Endometrial microvascular endothelial cells (primary cell): ENCODE measurements at regions not wholly inside any gene's neighbourhood (a gene's known extent, or its start where the extent isn't known, plus 50 kb on each side); places are given as distances from the start of the nearest gene placed in this dataset.

Source experiments
- in situ Hi-C: cut with HindIII; loops from 2 replicates; pipeline ENCODE4 v1.10.0; 2017; ENCODE audit warnings: low sequenced_read_pairs, low pct_unique_long_range_greater_than_20kb; ENCODE audit errors: inconsistent ontology term

DNA sequence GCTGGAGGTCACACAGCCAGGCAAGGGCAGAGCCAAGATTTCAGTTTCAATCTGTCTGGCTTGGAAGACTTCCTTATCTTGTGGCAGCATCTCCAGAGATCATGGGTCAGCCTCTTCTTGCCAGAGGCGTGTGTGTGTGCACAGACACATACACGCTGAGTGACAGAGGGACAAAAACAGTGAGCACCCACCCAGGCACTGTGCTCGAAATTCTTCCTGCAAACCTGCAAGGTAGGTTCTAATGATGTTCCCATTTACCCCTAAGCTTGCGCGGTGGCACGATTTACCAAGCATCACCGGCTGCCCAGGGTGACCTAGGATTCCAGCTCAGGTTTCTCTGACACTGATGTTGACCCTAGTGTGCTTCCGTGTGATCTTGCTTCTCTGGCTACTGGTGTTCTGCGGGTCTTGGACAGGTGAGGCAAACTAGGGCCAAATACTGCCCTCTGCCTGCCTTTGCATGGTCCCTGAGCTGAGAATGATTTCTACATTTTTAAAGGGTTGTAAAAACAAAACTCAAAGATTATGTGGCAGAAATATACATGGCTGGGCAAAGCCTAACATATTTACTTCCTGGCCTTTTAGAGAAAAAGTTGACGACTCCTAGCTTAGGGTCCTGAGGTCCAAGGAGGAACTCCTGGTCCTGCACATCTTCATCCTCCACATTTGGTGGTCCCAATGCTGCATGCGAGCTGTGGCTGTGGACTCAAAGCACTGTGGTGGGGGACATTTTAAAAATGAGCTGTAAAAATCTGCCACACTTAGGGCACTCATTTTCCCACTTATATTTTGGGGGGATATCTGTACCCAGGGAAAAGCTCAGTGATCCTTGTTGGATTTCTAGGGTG lies 268.5 kb downstream of the RPS24 start:
- in situ Hi-C loops = loop anchor here (25.0 kb wide), 1 partner anchor 265 kb away; the partner anchor contains the start of genes POLR3A and RPS24

DNA sequence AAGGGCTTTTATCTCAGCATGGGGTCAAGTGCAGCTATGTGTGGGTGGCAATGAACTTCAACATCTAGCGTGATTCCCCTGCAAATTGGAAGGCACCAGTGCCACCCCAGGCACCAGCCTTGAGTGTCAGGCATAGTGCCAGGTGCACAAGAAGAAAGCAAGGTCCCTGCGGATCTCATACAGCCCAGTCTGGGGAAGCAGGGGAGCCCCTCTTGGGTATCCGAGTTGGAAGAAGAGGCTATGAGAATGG lies 269.0 kb downstream of the RPS24 start:
- in situ Hi-C loops = loop anchor here (25.0 kb wide), 1 partner anchor 265 kb away; the partner anchor contains the start of genes POLR3A and RPS24

DNA sequence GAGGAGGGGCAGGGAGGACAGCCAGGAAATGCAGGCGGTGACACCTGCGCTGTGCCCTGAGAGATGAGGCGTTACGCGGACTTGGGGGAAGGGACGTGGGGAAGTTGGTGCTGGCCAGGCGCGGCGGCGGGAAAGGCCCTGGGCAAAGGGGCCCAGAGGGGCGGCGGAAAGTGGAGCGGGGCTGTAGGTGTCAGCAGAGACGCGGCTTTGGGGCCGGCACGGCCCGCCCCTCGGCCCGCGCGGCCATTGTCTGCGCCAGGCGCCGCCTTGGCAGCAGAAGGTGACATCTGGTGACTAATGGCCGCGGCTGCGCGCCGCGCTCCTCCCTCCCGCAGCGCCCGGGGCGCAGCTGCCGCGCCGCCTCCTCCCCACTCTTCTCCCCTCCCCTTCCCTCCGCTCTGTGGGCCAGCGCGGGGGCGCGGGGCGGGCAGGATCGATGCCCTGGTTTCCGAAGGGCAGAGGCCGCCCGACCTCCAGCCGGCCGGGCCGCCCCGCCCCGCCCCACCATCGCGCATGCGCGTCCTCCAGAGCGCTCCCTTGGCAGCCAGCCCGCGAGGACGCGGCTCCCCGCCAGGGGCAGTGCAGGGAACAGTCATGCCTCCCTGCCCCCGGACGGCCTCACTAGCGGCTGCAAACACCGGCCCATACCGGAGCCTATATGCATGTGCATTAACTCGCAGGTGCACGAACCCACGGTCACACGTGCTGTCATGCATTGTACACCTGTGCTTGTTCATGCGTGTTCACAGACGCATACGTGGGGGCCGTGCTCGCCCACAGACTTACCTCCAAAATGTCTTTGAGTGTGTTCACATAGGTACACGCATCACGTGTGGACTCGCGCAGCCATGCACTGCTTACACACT lies 269.6 kb downstream of the RPS24 start:
- in situ Hi-C loops = loop anchor here (25.0 kb wide), 1 partner anchor 266 kb away; the partner anchor contains the start of genes POLR3A and RPS24

DNA sequence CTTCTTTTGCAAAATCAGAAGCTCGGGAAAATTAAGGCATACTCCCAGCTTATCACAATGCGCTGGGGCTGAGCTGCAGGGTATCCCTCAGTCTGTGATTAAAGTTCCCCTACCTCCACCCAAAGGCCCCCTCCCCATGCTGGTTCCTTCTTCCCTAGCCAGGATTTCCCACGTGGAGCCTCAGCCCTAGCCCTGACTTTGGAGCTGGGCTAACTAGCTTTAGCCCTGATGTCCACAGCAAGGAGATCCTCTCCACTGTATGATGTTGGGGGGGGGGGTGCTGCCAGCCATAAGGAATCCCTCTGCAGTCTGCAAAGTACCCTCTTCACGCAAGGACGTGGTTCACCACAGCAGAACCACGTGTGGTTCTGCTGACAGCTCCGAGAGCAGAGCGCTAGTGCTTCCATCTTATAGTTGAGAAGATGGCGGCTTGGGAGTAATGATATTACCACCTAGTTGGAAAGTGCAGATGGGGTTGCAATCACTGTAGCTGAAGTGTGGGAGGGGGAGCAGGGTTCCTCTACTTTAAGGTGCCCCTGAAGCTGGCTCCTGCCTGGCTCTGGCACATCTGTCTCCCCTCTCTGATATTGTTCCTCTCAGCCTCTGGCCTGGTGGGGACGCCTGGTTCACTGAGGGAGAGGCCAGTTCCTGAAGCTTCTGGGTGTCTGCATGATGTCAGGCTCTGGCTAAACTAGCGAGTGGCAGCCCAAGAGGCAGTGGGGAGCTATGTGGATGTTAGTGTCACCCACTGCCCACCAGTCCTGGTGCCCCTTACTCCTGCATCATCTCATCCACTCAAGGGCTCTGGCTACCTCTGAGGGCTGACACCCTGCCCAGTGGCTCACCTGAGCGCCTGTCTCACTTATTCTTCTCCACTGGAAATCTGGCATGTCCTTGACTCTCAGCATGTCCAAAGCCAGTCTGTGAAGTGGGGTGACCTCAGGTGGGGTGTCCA lies 270.7 kb downstream of the RPS24 start:
- in situ Hi-C loops = loop anchor here (25.0 kb wide), 1 partner anchor 267 kb away; the partner anchor contains the start of genes POLR3A and RPS24

DNA sequence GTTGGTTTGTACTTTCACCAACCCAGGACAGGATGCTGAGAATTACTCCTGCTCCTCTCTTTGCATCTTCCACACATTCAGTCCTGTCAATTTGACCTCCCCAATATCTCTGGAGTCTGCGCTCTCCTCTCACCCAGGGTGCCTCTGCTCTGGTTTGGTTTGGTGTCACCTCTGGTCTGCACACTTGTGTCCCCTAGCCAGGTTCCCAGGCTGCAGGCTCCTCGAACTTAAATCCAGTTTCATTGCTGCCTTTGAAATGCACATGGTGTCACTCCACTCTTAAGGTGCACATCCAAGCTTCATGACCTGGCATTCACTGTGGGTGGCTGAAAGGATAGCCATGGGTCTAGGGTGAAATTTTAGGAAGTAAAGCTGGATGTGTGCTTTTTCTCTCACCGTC lies 271.6 kb downstream of the RPS24 start:
- in situ Hi-C loops = loop anchor here (25.0 kb wide), 1 partner anchor 268 kb away; the partner anchor contains the start of genes POLR3A and RPS24

DNA sequence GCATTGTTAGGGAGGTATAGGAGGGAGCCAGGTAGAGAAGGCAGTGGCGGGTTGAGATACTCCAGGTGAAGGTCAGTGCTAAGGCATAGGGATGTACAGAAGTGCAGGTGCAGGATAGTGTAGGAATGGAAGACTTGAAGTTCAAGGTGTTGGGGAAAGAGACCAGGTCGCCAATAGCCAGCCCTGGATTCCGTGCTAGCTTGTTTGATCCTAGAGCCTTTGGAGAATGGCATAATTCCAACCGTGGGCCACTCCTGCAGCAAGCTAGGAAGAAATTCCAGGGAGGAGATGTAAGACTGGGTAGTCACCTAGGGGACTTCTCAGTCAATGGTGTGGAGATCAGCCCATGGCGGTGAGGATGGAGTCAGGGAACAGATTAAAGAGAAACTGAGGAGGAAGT lies 272.7 kb downstream of the RPS24 start:
- in situ Hi-C loops = loop anchor here (25.0 kb wide), 1 partner anchor 269 kb away; the partner anchor contains the start of genes POLR3A and RPS24

DNA sequence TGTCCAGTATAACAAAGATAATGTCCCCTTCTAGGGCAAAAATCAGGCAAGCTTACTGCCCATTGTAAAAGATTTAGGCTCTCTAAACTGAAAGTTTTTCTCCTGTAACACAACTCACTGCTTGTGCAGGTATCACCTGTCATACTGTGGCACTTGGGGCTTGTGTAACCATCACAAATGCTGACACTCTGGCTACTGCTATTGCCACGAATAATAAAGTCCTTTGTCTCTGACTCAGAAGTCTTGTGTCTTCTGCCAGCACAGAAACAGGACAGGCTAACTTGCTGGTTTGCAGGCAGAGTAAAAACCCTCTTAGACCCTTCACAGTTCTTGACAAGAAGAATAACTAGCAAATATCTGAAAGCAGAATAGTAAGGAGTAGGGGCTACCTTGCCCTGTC lies 273.9 kb downstream of the RPS24 start:
- in situ Hi-C loops = loop anchor here (25.0 kb wide), 1 partner anchor 270 kb away; the partner anchor contains the start of genes POLR3A and RPS24

DNA sequence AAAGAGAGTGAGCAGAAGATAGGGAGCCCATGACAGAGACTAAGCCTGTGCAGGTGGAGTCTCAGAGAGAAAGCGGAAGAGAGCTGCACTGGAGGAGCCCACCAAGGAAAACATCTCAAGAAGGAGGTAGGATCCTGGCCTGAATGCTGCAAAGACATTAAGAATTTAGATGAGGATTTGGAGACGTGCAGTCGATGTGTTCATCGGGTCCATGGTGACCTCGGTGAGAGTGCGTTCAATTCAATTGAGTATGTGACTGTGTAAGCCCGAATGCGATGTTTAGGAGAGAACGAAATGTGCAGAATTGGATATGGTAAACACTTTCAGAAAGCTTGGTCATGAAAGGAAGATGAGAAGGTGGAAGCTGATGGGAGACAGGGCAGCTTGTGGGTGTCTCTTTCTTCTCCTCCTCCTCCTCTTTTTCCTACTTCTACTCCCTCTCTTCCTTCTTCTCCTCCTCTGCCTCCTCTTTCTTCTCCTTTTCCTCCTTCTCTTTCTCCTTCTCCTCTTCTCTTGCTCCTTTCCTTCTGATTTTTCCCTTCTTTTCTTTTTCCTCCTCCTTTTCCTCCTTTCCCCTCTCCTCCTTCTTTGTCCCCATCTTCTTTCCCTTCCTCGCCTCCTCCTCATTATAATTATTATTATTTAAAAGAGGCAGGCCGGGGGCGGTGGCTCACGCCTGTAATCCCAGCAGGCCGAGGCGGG lies 276.0 kb downstream of the RPS24 start:
- in situ Hi-C loops = loop anchor here (25.0 kb wide), 1 partner anchor 272 kb away; the partner anchor contains the start of genes POLR3A and RPS24

DNA sequence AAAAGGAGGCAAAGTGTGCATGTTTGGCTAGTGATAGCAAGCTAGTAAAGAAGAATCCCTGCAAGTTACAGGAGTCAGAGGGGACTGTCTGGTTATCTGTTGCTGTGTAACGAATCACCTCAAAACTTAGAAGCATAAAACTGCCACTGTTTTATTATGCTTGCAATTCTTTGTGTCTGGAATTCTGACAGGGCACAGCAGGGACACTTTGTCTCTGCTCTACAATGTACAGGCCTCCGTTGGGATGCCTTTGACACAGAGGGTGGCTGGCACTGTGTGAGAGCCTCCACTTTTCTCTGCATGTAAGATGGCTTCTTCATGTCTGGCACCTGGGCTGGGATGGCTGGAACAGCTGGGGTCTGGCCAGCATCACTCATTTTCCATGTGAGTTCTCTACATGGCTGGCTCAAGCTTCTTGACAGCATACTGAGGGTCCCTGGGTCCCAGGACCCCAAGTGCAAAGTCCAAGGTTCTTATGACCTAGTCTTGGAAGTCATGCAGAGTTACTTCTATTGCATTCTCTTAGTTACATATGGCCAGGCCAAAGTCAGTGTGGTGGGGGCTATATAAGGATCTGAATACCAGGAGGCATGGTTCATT lies 276.9 kb downstream of the RPS24 start:
- in situ Hi-C loops = loop anchor here (25.0 kb wide), 1 partner anchor 273 kb away; the partner anchor contains the start of genes POLR3A and RPS24

DNA sequence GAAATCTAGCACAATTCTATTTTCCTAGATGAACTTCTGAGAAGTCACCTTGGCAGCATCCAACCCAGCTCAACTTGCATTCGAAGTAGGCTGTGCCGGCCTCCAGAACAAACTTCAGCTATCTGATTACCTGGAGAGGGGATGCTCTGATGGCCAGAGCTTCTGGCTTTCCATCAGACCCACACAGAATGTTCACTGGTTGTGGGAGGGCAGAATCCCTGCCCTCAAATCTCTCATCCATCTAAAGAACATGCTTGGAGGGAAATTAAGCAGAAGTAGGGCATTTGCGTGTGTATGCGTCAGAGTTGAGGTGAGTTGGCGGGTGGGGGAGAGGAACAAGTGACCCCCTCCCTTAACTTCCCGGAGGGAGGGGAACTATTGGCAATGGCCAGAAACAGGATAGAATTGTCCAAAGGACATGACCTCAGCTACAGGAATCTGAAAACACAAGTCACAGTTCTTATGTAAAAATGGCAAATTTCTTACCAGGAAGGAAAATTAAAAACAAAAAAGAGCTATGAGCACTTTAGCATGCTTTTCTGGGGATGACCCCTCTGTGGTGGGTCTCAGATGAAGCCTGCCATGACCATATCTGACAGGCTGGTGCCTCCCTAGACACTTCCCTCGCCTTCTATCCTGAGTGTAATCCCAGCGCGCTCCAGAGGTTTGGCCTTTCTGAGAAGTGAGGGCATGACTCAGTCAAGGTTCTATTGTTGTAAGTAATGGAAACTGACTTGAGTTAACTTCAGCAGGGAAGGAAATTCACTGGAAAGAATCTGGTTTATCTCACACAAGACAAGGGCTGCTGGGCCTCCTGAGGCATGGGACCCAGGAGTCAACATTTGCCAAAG lies 278.8 kb downstream of the RPS24 start:
- in situ Hi-C loops = loop anchor here (25.0 kb wide), 1 partner anchor 275 kb away; the partner anchor contains the start of genes POLR3A and RPS24

DNA sequence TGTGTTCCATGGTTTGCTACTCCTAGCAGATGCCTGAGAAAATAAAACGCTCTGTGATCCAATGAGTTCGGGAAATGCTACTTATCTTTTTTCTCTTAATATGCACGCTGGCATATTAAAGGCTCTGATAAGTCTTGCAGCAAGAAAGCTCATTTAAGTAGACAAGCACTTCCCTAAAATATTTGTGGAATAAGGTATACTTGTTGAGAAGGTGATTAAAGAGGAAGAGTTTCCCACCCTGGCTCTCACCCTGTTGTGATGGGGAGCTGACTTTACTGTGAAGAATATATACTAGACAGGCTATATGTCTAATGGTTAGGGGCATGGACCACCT lies 279.4 kb downstream of the RPS24 start:
- in situ Hi-C loops = loop anchor here (25.0 kb wide), 1 partner anchor 276 kb away; the partner anchor contains the start of genes POLR3A and RPS24

DNA sequence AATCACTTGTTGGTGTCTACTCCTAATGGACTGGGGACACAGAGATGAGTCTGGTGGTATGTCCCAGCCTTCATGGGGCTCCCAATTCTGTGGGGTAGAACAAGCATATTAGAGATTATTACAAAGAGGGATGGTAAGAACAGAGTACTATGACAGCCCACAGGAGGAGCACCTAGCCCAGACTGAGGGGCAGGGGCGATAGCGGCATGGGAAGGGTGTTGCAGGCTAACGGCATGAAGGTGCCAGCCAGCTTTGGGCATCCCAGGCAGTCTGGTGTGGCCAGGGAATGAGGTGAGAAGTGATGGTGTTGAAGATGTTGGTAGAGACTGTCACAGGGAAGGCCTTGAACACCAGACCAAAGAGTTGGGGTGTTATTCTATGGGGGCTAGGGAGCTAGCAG lies 280.0 kb downstream of the RPS24 start:
- in situ Hi-C loops = loop anchor here (25.0 kb wide), 1 partner anchor 276 kb away; the partner anchor contains the start of genes POLR3A and RPS24

DNA sequence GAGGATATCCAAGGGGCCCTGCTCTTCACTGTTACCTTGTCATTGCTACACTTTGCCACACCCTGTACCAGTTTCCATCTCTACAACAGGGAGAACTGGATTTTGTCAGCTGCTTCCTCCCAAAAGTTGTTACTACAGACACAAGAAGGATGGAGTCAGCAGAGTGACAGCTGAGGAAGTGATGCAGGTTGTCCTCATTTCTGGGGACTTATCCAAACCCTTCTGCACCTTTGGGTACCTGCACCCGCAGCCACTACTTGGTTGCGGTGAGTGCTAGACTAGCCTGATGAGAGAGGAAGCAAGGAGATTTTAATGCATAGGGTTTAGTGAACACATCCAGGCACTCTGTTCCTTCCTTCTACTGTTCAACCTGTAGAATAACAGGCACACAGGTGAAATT lies 281.0 kb downstream of the RPS24 start:
- in situ Hi-C loops = loop anchor here (25.0 kb wide), 1 partner anchor 277 kb away; the partner anchor contains the start of genes POLR3A and RPS24

DNA sequence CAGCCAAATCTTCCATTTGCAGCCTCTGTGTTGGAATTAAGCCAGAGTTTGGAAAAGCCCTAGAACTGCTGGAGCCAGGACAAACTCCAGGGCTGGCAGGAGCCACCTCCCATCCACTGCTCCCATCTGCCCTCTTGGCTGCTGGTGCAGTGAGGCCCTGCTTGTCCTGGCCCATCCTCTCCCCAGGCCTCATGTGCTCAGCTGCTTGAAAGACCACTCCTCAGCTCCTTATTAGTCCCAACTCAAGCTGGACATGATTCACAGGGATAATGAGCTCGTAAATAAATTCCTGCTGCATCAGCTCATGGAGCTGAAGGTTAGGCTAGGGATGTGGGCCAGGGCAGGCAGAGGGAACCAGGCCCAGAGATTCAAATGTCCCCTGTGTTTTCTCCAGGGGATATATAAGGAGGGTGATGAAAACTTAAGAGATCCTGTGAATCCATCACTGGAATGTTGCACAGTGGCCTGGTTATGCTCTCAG lies 282.8 kb downstream of the RPS24 start:
- in situ Hi-C loops = loop anchor here (25.0 kb wide), 1 partner anchor 279 kb away; the partner anchor contains the start of genes POLR3A and RPS24

DNA sequence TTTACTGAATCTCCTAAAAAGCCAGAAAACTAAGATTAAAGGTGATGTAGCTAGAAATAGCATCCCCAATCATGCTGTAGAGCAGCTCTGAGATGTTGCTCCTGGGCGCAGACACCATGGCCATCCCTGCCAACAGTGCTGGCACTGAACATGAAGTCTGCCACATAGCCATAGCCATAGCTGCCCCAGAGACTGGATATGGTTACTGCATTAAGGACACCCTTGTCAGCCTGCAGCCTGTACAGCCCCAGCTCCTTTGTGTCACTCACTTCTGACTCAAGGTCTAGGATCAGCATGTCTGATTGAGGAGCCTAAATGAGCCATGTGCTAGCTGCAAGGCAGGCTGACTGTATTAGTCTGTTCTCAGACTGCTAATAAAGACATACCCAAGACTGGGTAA lies 284.6 kb downstream of the RPS24 start:
- in situ Hi-C loops = loop anchor here (25.0 kb wide), 1 partner anchor 281 kb away; the partner anchor contains the start of genes POLR3A and RPS24

DNA sequence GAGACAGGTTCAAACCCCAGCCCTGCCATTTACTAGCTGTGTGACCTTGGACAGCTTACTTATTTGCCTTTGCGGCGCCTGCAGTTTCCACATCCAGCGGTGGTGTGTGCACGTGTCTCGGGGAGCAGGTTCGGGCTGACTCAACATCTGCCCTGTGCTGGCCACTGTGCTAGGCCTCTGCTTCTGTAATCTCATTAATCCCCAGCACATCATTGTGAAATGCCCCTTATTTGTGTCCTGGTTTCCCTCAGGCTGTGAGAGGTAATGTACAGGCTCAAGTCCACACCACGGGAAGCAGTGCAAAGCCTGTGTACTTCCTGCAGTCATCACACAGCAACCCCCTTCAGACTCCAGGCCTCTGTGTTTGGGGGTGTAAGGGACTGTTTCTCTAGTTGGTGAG lies 285.7 kb downstream of the RPS24 start:
- in situ Hi-C loops = loop anchor here (25.0 kb wide), 1 partner anchor 282 kb away; the partner anchor contains the start of genes POLR3A and RPS24
